GM20000 (cell line): ENCODE measurements at regions not wholly inside any gene's neighbourhood (a gene's known extent, or its start where the extent isn't known, plus 50 kb on each side); places are given as distances from the start of the nearest gene placed in this dataset.

Experiments
- DNase-seq: peaks from one replicate; pipeline ENCODE4 v3.0.0; 2012; ENCODE audit warnings: low spot score
- TF ChIP-seq, protein P1 (sequence below): IDR thresholded peaks from 2 replicates; pipeline ENCODE4 v1.5.1; 2012; ENCODE audit warnings: mild to moderate bottlenecking, control low read depth; ENCODE audit errors: extremely low read depth, missing control alignments

DNA sequence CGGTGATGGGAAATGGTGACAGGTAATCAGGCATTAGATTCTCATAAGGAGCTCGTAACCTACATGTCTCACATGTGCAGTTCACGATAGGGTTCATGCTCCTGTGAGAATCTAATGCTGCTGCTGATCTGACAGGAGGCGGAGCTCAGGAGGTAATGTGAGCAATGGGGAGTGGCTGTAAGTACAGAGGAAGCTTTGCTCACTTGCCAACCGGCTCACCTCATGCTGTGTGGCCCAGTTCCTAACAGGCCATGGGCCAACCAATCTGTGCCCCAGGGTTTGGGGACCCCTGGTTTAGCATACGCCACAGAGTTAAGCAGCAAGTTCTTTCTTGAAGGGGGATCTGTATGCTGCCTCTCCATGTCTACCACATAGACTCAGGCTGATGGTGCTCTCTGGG is 133.1 kb downstream of the IQUB start:
- TF ChIP-seq, protein P1, sequence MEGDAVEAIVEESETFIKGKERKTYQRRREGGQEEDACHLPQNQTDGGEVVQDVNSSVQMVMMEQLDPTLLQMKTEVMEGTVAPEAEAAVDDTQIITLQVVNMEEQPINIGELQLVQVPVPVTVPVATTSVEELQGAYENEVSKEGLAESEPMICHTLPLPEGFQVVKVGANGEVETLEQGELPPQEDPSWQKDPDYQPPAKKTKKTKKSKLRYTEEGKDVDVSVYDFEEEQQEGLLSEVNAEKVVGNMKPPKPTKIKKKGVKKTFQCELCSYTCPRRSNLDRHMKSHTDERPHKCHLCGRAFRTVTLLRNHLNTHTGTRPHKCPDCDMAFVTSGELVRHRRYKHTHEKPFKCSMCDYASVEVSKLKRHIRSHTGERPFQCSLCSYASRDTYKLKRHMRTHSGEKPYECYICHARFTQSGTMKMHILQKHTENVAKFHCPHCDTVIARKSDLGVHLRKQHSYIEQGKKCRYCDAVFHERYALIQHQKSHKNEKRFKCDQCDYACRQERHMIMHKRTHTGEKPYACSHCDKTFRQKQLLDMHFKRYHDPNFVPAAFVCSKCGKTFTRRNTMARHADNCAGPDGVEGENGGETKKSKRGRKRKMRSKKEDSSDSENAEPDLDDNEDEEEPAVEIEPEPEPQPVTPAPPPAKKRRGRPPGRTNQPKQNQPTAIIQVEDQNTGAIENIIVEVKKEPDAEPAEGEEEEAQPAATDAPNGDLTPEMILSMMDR: no peak
- no peak for DNase-seq

DNA sequence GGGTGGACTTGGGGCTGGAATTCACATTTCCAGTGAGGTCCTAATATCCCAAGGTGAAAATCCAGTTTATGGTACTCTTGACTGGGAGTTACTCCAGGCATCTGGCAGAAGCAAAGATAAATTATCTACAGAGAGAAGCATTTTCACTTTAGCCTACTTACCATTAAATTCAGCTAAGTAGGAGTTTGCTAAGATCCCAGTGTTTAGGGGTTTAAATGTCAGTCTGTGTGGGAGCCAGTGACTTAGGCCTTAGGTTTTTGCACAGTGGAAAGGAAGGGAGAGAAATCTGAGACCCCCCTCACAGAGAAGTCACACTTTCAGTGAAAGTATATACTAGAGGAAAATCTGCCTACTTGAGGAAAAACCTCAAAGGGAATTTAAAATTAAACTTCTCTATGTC is 134.2 kb downstream of the IQUB start:
- TF ChIP-seq, protein P1: no peak
- no peak for DNase-seq

- no peak for DNase-seq
- TF ChIP-seq, protein P1: no peak
These were observed 135.5 kb downstream of the IQUB start for GRCh38 chr7:123398921-123399320.

DNA sequence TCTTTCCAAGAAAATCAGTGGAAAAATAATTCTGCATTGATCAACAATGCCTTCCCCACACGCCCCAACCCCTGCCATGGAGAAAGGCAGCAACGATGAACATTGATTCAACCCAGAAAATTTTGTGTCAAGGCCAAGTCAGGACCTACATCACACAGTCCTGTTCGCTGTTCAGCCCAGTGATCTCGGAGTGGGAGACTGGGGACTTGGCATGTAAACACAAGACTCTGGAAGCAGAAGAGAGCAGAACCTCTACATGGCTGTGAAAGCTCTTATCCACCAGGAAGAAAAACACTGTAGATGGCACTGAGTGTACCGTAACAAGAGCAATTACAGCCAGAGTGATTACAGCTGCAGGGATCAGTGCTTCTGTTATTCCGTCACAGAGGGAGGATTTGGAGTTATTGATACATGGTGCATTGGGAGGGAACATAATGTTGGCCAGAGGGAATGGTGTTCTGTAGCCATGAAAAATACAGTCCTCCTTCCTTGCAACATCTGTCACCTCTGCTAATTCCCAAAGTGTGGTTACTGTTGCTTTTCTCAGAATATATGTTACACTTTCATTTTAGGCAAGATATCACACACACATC is 136.6 kb downstream of the IQUB start:
- DNase-seq: no peak
- TF ChIP-seq, protein P1: no peak

GRCh38 chr7:123393623-123394022 is 140.8 kb downstream of the IQUB start:
- TF ChIP-seq, protein P1: no peak
- no peak for DNase-seq

DNA sequence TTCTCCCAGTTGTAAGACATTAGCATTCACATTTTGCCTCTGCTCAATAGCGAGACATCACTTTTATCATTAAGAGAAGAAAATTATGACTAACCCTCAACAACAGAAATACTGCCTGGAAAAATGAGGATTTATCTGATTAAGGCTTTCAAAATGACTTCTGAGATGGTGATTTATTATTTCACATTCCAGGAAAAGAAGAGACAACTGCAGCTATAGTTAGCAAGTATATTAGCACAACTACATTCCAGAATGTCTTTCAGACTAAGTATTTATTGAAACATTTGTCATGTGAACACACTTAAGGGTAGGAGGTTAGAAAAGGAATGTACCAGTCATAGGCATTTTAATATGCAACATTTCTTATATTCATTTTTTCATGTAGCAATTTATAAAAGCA is 162.0 kb downstream of the IQUB start:
- DNase-seq: no peak

DNA sequence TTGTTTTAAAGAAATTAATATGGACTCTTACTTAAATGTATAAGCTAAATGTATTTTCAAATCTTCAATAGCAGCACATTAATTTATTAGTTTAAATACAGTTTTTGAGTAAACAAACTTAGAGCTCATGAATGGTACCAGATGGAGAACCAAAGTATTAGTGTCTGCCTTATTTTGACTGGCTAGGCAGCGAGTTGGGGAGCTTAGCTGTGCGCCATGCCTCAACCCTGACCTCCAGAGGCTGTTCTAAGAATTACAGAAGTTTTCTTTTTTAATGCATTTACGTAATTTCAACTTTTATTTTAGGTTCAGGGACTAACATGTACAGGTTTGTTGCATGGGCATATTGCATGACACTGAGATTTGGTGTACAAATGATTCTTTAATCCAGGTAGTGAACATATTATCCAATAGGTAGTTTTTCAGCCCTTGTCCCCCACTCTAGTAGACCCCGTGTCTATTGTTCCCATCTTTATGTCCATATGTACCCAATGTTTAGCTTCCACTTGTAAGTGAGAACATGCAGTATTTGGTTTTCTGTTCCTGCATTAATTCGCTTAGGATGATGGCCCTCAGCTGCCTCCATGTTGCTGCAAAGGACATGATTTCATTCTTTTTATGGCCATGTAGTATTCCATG is 166.8 kb downstream of the IQUB start:
- DNase-seq: peak; percentile 43
- TF ChIP-seq, protein P1: peak; percentile 58

More for the DNA sequence above, 162.0 kb downstream of the IQUB start:
- TF ChIP-seq, protein P1: no peak
